ENCODE measurements at regions not wholly inside any gene's neighbourhood (a gene's known extent, or its start where the extent isn't known, plus 50 kb on each side); places are given as distances from the start of the nearest gene placed in this dataset.

DNA sequence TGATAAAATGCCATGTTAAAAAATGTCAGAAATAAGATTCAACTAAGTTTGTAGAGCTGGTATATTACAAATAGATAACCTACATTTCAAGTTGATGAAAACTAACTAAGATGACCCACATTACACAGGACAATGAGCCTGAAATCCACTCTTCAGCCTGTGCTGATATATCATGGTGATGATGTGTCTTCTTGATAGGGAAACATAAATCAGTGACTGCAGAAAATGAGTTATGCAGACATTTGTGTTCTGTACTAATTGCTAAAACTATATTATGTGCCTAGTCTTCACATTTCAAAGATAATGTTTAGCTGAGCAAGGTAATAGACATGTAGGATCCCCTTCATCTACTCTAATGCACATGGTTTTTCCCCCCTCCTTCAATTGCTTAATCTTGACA is 331.6 kb upstream of the F9 start:
- Histone ChIP-seq H2BK120ac (ENCODE audit: low read depth, low read length, poor library complexity, severe bottlenecking) (no peak overlapping the region), H3K4me2 (ENCODE audit: insufficient read depth, insufficient read length, low read length) (no peak overlapping the region), H4K5ac (ENCODE audit: insufficient read length, low read depth, low read length) (no peak overlapping the region), H3K9me3 (ENCODE audit: control insufficient read depth, low read depth, low read length) (no peaks in the 10 kb centered on the region), H4K20me1 (ENCODE audit: control insufficient read depth, insufficient read depth, insufficient read length) (no peaks in the 10 kb centered on the region), H2BK12ac (ENCODE audit: insufficient read length, low read depth, low read length) (no peak overlapping the region), H2BK15ac (ENCODE audit: low read depth, low read length) (no peak overlapping the region), H3K23ac (ENCODE audit: insufficient read length, low read depth, low read length) (no peak overlapping the region), H2BK20ac (ENCODE audit: low read depth, low read length, poor library complexity, severe bottlenecking) (no peak overlapping the region), H2BK5ac (ENCODE audit: insufficient read length, low read length) (no peak overlapping the region), H3K23me2 (ENCODE audit: insufficient read length, low read depth, low read length, poor library complexity, severe bottlenecking) (peaks cover 18% of the 10 kb centered on the region), H3K14ac (ENCODE audit: insufficient read depth, low read length) (no peak overlapping the region), H3K27ac (ENCODE audit: insufficient read length, low read depth, low read length) (no peak overlapping the region), H3K79me1 (ENCODE audit: insufficient read depth, low read depth, low read length, poor library complexity, severe bottlenecking) (no peaks in the 10 kb centered on the region), H3K56ac (ENCODE audit: insufficient read length, low read depth, low read length) (no peak overlapping the region), H4K8ac (replicated peaks; ENCODE audit: insufficient read length, low read depth, low read length) (no peak overlapping the region), H3T11ph (ENCODE audit: low read length) (no peak overlapping the region), H3K18ac (ENCODE audit: insufficient read length, low read depth, low read length) (no peak overlapping the region), H3K4ac (ENCODE audit: low read depth, low read length) (no peak overlapping the region), H3K27me3 (ENCODE audit: insufficient read depth, low read length) (peaks cover 47% of the 10 kb centered on the region; the same call in 1 of the 2 replicates), H4K91ac (ENCODE audit: insufficient read length, low read depth, low read length) (no peak overlapping the region), H2AFZ (ENCODE audit: low read length) (no peak overlapping the region), H3K4me1 (ENCODE audit: insufficient read depth, low read length) (no peaks in the 10 kb centered on the region), H3K79me2 (ENCODE audit: insufficient read depth, low read length) (no peaks in the 10 kb centered on the region), H2AK5ac (ENCODE audit: insufficient read length, low read length) (no peak overlapping the region), H3K9ac (ENCODE audit: extremely low read depth, insufficient read length, low read length) (no peak overlapping the region)
- peaks cover 99% of the 10 kb centered on the region for H3K27me3 Mint-ChIP-seq (ENCODE audit: low read depth)
- H3K9me3 Mint-ChIP-seq: peaks cover 0 to 1% of the 10 kb centered on the region in 2 experiments; a peak in 2 of 5 replicates
- H3K4me1 Mint-ChIP-seq: peaks cover 25 to 28% of the 10 kb centered on the region in 2 experiments
- no peak for DNase-seq
- H3K36me3 Mint-ChIP-seq (ENCODE audit: insufficient read depth in 1 of 3, low read depth in 3 of 3): no peaks in the 10 kb centered on the region; a peak in 1 of 7 replicates
- H3K4me3 Mint-ChIP-seq: no peak overlapping the region
- no peak overlapping the region for H3K27ac Mint-ChIP-seq
- TF ChIP-seq, protein P1, sequence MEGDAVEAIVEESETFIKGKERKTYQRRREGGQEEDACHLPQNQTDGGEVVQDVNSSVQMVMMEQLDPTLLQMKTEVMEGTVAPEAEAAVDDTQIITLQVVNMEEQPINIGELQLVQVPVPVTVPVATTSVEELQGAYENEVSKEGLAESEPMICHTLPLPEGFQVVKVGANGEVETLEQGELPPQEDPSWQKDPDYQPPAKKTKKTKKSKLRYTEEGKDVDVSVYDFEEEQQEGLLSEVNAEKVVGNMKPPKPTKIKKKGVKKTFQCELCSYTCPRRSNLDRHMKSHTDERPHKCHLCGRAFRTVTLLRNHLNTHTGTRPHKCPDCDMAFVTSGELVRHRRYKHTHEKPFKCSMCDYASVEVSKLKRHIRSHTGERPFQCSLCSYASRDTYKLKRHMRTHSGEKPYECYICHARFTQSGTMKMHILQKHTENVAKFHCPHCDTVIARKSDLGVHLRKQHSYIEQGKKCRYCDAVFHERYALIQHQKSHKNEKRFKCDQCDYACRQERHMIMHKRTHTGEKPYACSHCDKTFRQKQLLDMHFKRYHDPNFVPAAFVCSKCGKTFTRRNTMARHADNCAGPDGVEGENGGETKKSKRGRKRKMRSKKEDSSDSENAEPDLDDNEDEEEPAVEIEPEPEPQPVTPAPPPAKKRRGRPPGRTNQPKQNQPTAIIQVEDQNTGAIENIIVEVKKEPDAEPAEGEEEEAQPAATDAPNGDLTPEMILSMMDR (conservative IDR thresholded peaks at IDR 0.05): no peak
